Psoas muscle (tissue), 7 donors: ENCODE measurements at regions not wholly inside any gene's neighbourhood (a gene's known extent, or its start where the extent isn't known, plus 50 kb on each side); places are given as distances from the start of the nearest gene placed in this dataset.
"Not testable (repeated sequence)": the region's sequence is repeated elsewhere in the genome, so short reads cannot be mapped to it uniquely, and the experiment has no call there.

Experiments used
- ATAC-seq, 4 donors: fragments of 200-7000 bp; cut with Tn5 transposase; one replicate each; pipeline ENCODE4 v1.9.1; 2020; ENCODE audit warnings: moderate library complexity in 3 of 4, mild to moderate bottlenecking in 2 of 4
- DNase-seq, 2 donors: peaks; one replicate each; pipeline ENCODE4 v3.0.0-alpha.2; 2020
- H3K27ac ChIP-seq: fragments of 200-600 bp; one replicate; pipeline ENCODE4 v1.8.0; 2022
- H3K27me3 ChIP-seq, 3 donors: fragments of 200-600 bp in 1 of 3; one replicate each; pipeline versions ENCODE4 v1.6.1 to v1.8.0; 2013 to 2022; ENCODE audit warnings: low read length in 2 of 3, mild to moderate bottlenecking in 2 of 3, moderate library complexity in 1 of 3; ENCODE audit not compliant: insufficient read depth in 3 of 3
- H3K36me3 ChIP-seq, 2 donors: fragments of 200-600 bp in 1 of 2; one replicate each; pipeline versions ENCODE4 v1.6.1 to v1.8.0; 2013 to 2022; ENCODE audit warnings: low read depth in 1 of 2, mild to moderate bottlenecking in 1 of 2, moderate library complexity in 1 of 2; ENCODE audit not compliant: insufficient read depth in 1 of 2
- H3K4me1 ChIP-seq: fragments of 200-600 bp; one replicate; pipeline ENCODE4 v1.8.0; 2022
- H3K4me3 ChIP-seq: fragments of 200-600 bp; one replicate; pipeline ENCODE4 v1.8.0; 2022; ENCODE audit warnings: mild to moderate bottlenecking
- H3K9me3 ChIP-seq: fragments of 200-600 bp; one replicate; pipeline ENCODE4 v1.8.0; 2022
- WGBS, 3 donors: extraction: QIAGEN DNeasy Blood & Tissue Kit; methylation state at CpG; one replicate each; pipeline versions ENCODE4 v1.1.6 to v1.1.7; 2013; 5-methylcytosine and 5-hydroxymethylcytosine counted together
- intact Hi-C, 2 donors: fragments of 100-400 bp; cut with DNase I; formaldehyde crosslinking; loops; one replicate each; pipeline versions ENCODE4 v1.11.0 to v1.14.2; 2022
- TF ChIP-seq, protein P1 (sequence below): fragments of 200-600 bp; IDR thresholded peaks from one replicate; pipeline ENCODE4 v1.8.0; 2022; ENCODE audit warnings: antibody characterized with exemption
- donor health status: healthy with polysubstance abuse.
- donor health status: DM: no; HTN: no; CAD: no; lungs with moderate emphysema.
- donor health status: Bipolar disorder and iron deficiency.
- donor health status: healthy.
- donor health status: DM: yes; HTN: yes; CAD: no.
- donor health status: DM: no; HTN: no; CAD: no.
- donor health status: DM: yes; HTN: yes; CAD: no.

GRCh38 chr2:62642429-62643099 lies 62.9 kb upstream of the EHBP1 start:
- TF ChIP-seq, protein P1, sequence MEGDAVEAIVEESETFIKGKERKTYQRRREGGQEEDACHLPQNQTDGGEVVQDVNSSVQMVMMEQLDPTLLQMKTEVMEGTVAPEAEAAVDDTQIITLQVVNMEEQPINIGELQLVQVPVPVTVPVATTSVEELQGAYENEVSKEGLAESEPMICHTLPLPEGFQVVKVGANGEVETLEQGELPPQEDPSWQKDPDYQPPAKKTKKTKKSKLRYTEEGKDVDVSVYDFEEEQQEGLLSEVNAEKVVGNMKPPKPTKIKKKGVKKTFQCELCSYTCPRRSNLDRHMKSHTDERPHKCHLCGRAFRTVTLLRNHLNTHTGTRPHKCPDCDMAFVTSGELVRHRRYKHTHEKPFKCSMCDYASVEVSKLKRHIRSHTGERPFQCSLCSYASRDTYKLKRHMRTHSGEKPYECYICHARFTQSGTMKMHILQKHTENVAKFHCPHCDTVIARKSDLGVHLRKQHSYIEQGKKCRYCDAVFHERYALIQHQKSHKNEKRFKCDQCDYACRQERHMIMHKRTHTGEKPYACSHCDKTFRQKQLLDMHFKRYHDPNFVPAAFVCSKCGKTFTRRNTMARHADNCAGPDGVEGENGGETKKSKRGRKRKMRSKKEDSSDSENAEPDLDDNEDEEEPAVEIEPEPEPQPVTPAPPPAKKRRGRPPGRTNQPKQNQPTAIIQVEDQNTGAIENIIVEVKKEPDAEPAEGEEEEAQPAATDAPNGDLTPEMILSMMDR: no peak
- ATAC-seq (no peak), DNase-seq (no peak)
- Histone ChIP-seq H3K36me3 (no peaks in the 10 kb centered on the region), H3K27ac (no peak overlapping the region), H3K9me3 (no peaks in the 10 kb centered on the region), H3K27me3 (no peaks in the 10 kb centered on the region), H3K4me3 (no peak overlapping the region), H3K4me1 (no peaks in the 10 kb centered on the region)
- 75 to 83% (median 80%) methylated on average over 2 of the region's 2 CpGs for WGBS, 3 donors
- intact Hi-C loops: no loop called here

DNA sequence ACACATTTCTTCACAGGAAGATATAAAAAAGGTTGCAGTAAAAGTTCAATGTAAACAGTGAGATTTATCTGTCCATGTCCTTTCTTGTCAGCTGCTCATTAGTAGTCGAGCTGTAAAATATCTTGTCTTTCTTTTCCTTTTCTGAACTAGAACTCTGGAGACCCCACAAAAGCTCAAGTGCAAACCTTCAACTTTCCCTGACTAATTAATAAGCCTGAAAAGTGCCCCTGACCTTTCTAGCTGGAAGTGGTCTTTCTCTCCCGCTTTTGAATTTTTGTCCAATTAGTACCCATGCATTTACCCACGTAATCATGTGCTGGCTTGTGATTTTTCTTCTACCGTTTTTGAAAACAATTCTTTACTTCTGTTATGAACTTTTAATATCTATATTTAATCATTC lies 63.6 kb upstream of the EHBP1 start:
- Histone ChIP-seq H3K4me3 (no peak overlapping the region), H3K4me1 (no peaks in the 10 kb centered on the region), H3K27ac (no peak overlapping the region), H3K36me3 (no peaks in the 10 kb centered on the region), H3K27me3 (no peaks in the 10 kb centered on the region), H3K9me3 (no peaks in the 10 kb centered on the region)
- TF ChIP-seq, protein P1: no peak
- ATAC-seq (no peak), DNase-seq (no peak)
- whole genome bisulfite sequencing, 3 donors: 35 to 52% (median 41%) methylated on average over 4 of the region's 4 CpGs
- intact Hi-C loops: no loop called here

- intact Hi-C loops: no loop called here
- no peak for DNase-seq
- H3K36me3 ChIP-seq: no peaks in the 10 kb centered on the region
- no peaks in the 10 kb centered on the region for H3K9me3 ChIP-seq
- TF ChIP-seq, protein P1: no peak
- no peaks in the 10 kb centered on the region for H3K4me1 ChIP-seq
- H3K4me3 ChIP-seq: no peak overlapping the region
- no peak overlapping the region for H3K27ac ChIP-seq
- ATAC-seq: no peak
- H3K27me3 ChIP-seq: no peaks in the 10 kb centered on the region
- WGBS, 3 donors: 58 to 67% (median 64%) methylated on average over 1 of the region's 1 CpG
Observed at GRCh38 chr2:62641410-62641843, 64.1 kb upstream of the EHBP1 start.

DNA sequence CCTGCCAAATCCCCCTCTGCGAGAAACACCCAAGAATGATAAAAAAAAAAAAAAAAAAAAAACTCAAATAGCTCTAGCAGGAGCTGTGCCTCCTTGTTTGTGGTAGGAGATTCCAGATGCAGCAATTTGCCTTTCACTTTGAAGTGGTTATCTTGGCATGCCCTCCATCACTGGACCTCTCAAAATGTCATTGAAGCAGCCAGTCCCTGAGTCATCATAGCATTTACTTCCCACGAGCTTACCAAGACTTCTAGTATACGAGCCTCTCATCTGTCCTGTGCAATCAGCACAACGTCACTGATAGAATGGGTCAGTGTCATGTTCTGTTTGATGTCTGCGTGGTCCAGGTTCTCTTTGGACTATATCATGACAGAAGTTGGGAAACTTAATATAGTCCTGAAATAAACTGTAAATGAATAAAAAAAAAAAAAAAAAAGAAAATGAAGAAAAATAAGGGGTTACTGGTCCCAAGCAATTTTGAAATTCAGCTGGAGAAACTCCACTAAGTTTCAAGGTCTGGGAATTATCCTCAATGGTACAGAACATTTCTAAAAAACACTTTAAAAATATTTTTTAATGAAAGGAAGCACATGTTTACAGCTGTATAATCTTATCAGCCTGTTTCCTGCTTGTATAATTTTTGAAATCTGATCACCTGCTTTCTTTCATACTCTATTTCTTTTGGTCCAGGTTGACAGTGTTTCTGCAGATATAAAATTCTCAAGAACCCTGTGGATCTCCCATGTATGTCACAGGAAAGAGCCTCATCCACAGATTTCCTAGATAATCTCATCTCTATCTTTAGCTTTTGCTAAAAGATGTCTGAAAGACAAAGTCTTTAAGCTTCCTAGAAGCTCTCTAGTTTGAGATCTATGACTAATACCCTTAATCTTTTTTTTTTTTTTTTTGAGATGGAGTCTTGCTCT lies 74.1 kb upstream of the EHBP1 start:
- ATAC-seq: no peak
- H3K27me3 ChIP-seq: peaks cover 0 to 1% (median 0%) of the 10 kb centered on the region in 3 donors
- H3K9me3 ChIP-seq: peaks cover 10% of the 10 kb centered on the region
- H3K36me3 ChIP-seq: no peaks in the 10 kb centered on the region
- H3K4me3 ChIP-seq: no peak overlapping the region
- H3K27ac ChIP-seq: no peak overlapping the region
- 88 to 97% (median 88%) methylated on average over 5 of the region's 5 CpGs for WGBS, 3 donors
- TF ChIP-seq, protein P1: no peak
- no peaks in the 10 kb centered on the region for H3K4me1 ChIP-seq
- intact Hi-C loops: no loop called here
- DNase-seq: no peak

DNA sequence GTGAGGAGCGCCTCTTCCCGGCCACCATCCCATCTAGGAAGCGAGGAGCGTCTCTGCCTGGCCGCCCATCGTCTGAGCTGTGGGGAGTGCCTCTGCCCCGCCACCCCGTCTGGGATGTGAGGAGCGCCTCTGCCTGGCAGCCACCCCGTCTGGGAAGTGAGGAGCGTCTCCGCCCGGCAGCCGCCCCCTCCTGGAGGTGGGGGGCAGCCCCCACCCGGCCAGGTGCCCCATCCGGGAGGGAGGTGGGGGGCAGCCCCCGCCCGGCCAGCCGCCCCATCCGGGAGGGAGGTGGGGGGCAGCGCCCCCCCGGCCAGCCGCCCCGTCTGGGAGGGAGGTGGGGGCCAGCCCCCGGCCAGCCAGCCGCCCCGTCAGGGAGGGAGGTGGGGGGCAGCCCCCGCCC lies 75.3 kb upstream of the EHBP1 start:
- ATAC-seq, H3K4me3 ChIP-seq, H3K9me3 ChIP-seq, DNase-seq, H3K27me3 ChIP-seq, intact Hi-C loops, H3K4me1 ChIP-seq, H3K27ac ChIP-seq, H3K36me3 ChIP-seq: not testable (repeated sequence)
- WGBS, 3 donors: 93 to 100% (median 93%) methylated on average over 5 to 28 of the region's 28 CpGs

GRCh38 chr2:62629310-62629709 lies 76.2 kb upstream of the EHBP1 start:
- intact Hi-C loops, H3K36me3 ChIP-seq, H3K9me3 ChIP-seq, H3K27me3 ChIP-seq, DNase-seq, H3K4me1 ChIP-seq, ATAC-seq, H3K4me3 ChIP-seq, H3K27ac ChIP-seq: not testable (repeated sequence)
- WGBS, 3 donors: 73% methylated on average over 3 of the region's 5 CpGs; no CpG with 5 or more reads in 2 of the 3 donors
